B cell (primary cell): ENCODE measurements at regions not wholly inside any gene's neighbourhood (a gene's known extent, or its start where the extent isn't known, plus 50 kb on each side); places are given as distances from the start of the nearest gene placed in this dataset.

Experiments used
- CTCF ChIP-seq: fragments of 200-600 bp; IDR thresholded peaks from one replicate; pipeline ENCODE4 v1.8.0; 2022; ENCODE audit warnings: antibody characterized with exemption, mild to moderate bottlenecking
- EZH2 ChIP-seq: IDR thresholded peaks from 2 replicates; pipeline ENCODE4 v1.6.1; 2012; ENCODE audit warnings: borderline replicate concordance, low read depth, mild to moderate bottlenecking, moderate library complexity, low read length; ENCODE audit not compliant: insufficient read depth, poor library complexity, severe bottlenecking

- TF ChIP-seq CTCF = no peak
- no peak for TF ChIP-seq EZH2
Observed at GRCh38 chr13:53921473-53921872, 892.9 kb downstream of the OLFM4 start.
